ENCODE measurements at regions not wholly inside any gene's neighbourhood (a gene's known extent, or its start where the extent isn't known, plus 50 kb on each side); places are given as distances from the start of the nearest gene placed in this dataset.
A peak's percentile ranks its signal among the peaks of the same experiment; 100 is the strongest.

DNA sequence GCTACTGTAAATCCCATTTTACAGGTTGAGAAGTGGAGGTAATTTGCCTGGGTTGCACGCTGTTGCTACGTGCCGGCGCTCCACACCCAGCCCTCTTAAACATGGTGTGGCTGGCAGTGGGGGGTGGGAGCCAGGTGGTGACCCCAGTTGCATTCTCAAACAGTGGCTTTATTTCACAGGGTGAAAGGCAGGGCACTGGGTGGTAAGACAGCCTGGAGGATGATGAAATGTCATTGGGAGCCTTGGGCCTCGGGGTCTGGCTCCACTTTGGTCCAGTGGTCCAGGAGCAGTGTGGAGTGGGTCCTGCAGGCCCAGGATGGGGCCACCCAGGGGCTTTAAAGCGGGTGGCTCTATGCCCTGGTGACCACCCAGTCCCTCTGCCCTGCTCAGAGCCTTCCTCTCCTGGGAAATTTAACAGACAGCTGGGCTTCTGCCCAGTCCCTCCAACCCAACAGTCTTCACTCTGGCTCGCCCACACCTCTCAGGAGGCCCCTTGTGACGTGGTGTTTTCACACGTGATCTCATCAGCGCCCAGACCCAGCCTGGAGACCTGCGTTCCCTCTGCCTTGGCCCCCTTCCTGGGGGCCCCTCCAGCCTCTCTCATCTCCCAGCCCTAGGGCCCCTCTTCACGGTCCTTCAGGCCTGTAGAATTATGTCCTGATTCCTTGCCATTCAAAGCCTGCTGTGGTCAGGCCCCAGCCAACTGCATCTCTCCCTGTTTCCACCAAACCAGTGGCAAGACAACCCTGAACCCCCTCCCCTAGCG, 92.5 kb downstream of the INHBB start:
- no peak for DNase-seq (ENCODE audit: extremely low read depth in 1 of 11, low read depth in 9 of 11, low spot score in 4 of 11)

DNA sequence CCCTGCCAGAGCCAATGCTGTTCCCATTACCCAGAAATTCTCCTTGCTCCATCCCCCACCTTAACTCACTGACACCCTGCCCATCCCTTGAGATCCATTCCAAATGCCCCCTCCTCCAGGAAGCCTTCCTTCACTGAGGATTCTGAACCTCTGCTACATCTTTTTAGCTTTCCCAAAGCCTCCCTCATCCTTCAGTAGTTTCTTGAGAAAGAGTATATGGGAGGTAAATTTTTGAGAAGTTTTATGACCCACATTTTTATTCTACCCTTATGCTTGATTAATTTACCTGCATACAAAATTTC, 93.1 kb downstream of the INHBB start:
- DNase-seq (ENCODE audit: extremely low read depth in 1 of 11, low read depth in 9 of 11, low spot score in 4 of 11) = no peak

DNA sequence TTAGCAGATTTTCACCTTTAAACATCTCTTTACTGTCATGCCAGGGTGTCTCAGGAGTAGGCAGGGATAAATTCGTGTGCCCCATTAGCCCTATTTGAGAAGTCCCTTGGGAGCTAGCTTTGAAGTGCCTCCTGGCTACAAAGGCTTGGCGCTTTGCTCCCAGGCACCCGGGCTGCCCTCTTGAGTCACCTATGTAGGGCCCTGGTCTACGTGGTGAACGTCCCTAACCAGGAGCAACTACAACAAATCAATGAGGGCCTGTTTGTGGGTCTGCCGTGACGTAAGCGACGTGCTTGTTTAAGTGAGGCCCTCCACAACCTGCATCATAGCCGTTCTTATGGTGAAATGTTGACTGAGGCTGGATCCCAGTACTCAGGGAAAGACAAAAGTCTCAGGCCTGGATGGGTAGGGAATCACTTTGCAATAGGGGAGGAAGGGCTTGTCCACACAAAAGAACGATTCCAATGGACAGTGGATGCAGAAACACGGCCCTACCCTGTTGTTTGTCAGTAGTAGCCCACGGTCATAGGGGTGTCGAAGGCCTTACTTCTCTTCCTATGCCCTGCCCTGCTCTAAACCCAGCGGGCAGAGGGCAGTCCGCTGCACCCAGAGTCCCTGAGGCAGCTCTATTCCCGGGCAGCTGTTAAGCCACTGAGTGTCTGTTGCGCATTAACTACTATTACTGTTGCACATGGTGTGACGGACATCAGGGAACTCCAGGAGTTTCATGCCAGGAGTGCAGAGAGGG, 93.9 kb downstream of the INHBB start:
- DNase-seq (ENCODE audit: extremely low read depth in 1 of 11, low read depth in 9 of 11, low spot score in 4 of 11) = no peak

DNA sequence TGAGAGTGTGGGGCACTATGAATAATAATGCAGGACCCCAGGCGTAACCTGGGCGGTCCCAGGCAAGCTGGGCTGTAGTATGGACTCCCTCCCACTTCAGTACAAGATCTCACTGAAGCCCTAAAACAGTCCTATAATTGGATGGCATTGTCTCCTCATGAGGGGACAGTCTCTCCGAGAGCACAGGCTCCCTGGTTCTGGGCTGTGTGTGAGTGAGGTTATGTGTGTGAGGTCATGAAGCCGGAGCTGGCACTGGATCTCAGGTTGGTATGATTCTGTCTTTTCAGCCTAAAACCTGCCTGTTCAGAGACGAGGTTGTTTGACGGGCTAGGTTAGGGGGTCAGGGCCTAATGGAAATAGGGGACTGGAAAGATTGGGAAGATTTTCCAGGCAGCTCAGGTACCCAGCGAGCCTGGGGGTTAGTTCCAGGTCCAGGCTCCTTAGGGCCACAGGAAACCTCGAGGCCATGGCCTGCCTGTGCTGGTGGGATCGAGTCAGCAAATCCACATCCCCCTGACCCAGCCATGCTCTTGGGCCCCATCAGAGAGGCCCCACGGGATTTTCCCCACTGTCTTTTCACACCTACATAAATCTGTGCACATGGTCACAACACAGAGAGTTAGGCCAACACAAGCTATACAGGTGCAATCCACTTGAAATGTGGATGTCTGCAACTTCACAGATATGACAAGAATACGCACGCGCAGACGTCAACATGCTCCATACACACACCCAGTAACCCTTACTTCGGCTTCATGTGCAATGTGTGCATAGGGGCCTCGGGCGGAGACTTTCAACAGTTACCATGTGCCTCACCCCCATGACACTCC, 94.8 kb downstream of the INHBB start:
- no peak for DNase-seq (ENCODE audit: extremely low read depth in 1 of 11, low read depth in 9 of 11, low spot score in 4 of 11)

DNA sequence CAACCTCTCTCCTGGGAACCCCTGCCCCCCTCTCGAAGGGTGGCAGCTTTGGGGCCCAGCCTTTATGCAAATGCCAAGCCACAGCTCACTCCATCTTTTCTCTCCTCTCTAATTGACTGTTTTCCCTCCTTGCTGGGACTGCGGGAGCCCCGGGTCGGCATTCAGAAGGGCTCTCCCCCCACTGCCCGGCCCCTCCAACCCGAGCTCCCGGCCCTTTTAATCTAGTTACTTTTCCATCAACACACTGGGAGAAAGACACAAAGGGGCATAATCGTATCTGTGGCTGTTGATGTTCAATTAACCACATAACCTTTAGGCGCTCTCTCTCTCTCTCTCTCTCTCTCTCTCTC, 95.4 kb downstream of the INHBB start:
- DNase-seq (ENCODE audit: extremely low read depth in 1 of 11, low read depth in 9 of 11, low spot score in 4 of 11) = no peak

DNA sequence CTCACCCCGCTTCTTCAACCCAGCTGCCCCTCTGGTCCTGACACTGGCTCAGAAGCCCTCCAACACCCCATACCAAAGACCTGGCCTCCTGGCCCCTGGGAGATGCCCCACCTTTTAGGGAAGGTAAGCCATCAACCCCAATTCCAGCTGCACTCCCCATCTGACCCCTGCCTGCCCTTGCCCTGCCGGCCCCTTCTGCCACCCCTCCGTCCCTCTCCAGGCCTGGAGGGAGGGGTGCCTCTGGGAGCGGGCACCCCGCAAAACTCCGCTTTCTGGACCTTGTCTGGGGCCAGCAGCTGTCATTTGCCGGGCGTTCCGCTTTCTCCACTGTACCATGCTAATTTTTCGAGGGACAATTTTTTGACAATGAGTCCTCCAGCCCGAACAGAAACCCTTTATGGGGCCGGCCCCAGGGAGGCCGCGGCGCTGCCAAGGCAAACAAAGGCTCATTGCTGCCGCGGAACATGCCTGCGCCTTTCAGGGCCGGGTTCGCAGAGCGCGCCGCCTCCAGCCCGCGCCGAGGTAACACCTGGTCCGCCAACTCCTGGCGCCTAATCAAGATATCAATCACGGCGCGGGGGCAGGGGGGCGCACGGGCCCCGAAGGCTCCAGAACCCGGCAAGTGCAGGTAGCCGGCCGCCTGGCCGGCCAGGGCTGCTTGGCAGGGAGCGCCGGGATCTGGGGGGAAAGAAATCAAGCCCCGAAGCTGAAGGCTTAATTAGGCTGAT, 96.0 kb downstream of the INHBB start:
- peak in 4 of 11 donors; percentile 20 to 50 (median 40) for DNase-seq (ENCODE audit: extremely low read depth in 1 of 11, low read depth in 9 of 11, low spot score in 4 of 11)

DNA sequence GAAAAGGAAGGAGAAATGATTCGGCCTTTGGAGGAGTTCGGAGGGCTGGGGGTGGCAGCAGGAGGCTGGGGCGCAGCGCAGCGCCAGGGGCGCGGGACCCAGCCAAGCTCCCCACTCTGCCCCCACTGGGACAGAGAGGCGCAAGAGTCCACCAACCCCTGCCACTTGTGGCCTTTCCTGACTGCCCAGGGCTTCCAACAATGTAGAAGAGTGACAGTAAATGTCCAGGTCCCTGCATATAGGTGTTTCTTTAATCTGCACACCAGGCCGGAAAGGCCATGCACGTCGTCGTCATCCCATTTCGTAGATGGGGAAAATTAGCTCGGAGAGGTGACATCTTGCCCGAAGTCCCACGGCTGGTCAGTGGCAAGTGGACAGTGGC, 96.6 kb downstream of the INHBB start:
- no peak for DNase-seq (ENCODE audit: extremely low read depth in 1 of 11, low read depth in 9 of 11, low spot score in 4 of 11)

DNA sequence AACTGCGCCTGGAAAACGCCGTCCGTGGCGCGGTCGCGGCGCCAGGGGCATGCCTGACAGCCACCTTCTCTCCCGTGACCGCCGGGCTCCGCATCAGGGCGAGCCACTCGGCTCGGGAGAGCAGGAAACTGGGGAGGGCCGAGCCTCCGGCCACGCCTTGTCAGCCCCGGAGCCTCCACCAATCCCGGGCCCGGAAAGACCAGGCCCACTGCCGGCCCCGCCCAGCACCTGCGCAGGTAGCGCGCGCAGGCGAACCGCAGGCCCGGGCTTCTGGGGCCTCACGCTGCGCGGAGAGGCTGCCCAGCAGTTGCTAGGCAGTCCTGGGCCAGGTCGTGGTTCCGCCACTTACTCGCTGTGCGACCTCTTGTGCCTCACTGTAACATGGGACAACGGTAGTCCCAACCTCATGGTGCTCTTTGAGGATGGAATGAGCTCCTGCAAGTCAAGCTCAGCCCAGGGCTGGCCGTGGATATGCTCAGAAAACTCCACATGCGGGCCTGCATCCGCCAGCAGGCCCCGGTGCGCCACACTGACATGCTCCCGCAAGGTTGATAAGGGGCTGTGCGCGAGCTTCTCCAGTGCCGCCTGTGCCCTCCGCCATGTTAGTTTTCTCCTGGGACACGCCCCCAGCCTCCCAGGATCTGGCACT, 97.1 kb downstream of the INHBB start:
- peak in 5 of 11 donors; percentile 31 to 59 (median 53) for DNase-seq (ENCODE audit: extremely low read depth in 1 of 11, low read depth in 9 of 11, low spot score in 4 of 11)

DNA sequence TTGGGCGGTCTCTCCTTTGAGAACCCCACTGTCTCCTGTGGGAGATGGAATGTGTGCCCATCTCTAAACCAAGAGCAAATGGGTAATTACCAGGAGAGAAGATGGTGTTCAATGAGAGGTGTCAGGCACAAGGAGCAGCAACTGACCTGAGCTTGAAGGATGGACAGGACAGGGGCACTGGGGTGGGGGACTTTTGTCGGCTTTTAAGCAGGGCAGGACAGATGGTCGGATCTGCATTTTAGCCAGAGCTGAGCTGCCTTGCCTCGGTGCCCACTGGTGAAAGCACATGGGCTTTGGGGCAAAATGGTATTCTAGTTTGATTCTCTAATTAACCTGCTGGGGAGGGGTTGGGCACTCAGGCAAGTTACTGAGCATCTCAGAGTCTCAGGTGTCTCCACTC, 98.0 kb downstream of the INHBB start:
- no peak for DNase-seq (ENCODE audit: extremely low read depth in 1 of 11, low read depth in 9 of 11, low spot score in 4 of 11)

DNA sequence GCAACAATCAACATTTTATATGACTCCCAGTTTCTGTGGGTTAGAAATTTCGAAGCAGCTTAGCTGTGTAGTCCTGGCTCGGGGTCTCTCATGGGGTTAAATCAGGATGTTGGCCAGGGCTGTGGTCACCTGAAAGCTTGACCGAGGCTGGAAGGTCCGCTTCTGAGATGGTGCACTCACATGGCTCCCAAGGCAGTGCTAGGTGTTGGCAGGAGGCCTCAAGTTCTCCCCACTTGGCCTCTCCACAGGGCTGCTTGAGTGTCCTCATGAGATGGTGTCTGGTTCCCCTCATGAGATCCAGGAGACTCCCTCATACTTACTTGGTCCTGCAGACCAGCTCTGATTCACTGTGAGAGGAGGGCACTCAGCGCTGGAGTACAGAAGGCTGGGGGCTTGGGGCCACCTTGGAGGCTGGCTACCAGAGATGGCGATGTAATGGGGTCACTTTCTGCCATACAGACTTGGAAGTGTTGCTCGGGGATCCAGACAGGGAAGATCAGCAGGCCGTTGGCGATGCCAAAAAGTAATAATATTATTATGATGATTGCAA, 98.8 kb downstream of the INHBB start:
- DNase-seq (ENCODE audit: extremely low read depth in 1 of 11, low read depth in 9 of 11, low spot score in 4 of 11) = no peak

DNA sequence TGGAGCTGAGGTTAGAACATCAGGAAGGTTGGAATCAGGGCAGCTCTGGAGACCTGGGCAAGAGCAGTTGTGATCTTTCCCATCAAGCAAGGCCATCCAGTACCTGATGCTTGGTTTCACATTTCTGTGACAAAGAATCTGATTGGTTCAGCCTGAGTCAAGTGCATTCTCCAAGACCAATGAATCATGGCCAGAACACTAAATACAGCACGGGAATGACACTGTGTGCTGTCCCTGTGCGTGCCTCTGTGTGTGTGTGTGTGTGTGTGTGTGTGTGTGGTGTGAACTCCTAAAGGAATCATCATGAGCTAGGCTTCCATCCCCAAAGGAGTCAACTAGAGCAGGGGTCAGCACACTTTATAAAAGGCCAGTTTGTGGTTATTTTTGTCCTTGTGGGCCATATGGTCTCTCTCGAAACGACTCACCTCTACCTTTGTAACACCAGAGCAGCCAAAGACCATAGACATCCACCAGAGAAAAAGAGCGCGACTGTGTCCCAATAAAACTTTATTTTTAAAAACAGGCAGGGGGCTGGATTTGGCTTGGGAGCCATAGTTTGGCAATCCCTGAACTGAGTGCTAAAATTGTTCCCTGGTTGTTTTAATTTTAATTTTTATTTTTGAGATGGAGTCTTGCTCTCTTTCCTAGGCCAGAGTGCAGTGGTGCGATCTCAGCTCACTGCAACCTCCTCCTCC, 99.7 kb downstream of the INHBB start:
- peak in 6 of 11 donors; percentile 26 to 62 (median 38) for DNase-seq (ENCODE audit: extremely low read depth in 1 of 11, low read depth in 9 of 11, low spot score in 4 of 11)

DNA sequence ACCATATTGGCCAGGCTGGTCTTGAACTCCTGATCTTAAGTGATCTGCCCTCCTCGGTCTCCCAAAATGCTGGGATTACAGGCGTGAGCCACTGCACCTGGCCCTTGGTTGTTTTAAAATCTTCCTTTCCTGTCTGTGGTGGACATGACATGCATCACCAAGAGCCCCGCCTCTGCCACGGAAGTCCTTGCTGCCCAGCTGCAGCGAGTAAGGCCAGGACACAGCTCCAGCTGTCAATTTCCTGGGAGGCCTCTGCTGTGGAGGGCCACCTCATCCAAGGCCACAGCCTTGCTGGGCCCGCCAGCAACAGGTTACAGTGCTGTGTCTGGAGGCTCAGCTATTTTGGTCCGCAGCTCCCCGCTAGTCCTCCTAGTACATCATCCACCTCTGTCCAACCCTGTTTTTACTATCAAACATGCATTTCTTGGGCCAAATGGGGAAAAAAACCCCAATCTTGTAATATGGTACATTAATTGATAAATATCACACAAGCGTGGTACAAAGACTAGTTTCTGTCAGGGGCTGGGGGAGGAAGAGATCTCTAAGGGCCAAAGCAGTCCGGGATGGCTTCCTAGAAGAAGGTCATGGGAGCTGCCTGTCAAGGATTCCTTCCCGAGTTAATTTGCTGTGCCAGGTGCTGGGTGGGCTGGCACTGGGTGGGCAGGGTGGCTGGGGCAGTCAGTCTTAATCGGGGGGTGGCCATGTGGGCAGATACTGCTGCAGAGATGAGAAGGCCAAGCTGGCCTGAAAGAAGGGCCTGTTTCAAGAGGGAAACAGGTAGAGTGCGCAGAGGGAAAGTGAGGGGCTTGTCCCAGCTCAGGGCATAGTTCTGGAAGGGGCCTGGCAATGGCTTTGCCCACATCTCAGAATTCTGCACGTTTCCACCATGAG, 100.5 kb downstream of the INHBB start:
- DNase-seq (ENCODE audit: extremely low read depth in 1 of 11, low read depth in 9 of 11, low spot score in 4 of 11) = no peak

DNA sequence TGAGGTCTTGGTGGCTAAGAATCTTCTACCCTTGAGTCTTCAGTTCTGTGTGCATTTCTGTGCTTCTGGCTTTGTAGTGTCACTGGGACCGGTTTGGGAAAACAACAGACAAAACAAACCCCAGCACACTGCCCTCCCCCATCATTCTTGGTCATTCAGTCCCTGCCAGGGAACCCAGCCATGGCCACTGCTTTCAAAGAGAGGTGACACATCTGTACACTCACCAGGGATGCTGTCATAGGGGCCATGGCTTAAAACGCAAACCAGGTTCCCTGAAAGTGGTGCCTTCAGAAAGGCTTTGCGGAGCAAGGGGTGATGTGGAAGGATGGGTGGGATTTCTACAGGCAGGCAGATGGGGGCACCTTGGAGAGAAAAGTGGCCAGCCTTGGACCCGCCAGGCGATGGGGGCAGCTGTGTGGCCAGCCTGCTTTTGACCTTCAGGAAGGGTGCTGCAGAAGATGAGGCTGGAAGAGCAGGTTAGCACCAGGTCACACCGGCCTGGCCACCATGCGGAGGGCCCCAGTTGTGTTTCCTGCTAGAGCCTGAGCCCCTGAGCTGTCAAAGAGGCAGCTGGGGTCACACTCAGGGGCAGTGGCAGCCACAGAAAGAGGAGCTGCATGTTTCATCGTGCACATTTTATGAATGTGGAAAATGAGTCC, 101.3 kb downstream of the INHBB start:
- no peak for DNase-seq (ENCODE audit: extremely low read depth in 1 of 11, low read depth in 9 of 11, low spot score in 4 of 11)

DNA sequence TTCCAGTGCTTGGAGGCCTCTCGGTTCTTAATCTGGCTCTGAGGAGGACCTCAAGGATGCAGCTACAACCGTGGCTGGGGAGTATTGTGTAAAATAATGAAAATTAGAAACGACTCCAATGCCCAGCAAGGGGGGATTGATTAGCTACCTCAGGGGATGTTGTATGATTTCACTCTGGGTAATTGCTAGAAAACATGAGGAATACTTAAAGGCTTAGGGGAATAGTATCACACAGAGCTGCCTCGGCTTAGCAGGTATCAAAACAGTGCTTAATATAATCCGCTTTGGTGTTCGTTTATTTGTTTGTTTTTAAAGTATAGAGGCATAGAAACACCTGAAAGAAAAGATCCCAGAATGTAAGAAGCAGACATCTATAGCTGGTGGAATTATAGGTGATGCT, 102.5 kb downstream of the INHBB start:
- DNase-seq (ENCODE audit: extremely low read depth in 1 of 11, low read depth in 9 of 11, low spot score in 4 of 11) = no peak

DNA sequence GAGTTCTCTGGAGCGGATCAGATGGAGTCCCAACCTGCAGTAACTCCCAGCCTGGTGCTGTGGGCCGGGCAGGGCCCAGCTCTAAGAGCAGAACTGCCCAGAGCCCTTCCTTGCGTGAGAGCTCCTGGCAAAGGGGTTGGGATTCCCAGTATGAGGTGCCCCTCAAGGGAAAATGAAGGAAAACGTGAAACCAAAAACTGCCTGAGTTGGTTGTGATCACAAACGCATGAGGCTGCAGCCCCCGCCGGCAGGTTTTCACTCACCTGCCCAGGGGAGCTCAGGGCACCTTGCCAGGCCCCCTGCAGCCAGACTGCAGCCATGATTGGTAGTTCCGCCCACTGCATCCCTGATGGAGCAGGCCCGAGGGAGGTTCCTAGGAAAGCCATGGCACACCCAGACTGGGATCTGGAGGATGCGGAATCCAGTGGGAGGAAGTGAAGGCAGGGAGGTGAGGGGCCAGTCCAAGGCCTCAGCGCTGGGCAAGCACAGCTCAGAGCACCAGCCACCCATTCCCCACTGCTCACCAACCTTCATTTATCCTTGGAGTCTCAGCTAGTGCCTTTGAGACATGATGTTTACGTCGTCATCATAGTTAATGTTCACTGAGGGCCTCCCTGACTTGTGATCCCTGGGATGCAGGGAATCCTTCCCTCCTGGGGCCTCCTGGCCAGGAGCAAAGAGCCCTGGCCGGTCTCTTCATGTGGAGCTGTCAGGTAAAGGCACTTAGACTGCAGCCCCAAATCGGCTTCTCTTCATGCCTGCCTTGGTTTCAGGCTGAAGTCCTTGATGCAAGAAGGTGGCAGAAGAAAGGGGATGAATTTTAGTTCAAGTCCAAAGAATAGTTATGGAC, 103.2 kb downstream of the INHBB start:
- no peak for DNase-seq (ENCODE audit: extremely low read depth in 1 of 11, low read depth in 9 of 11, low spot score in 4 of 11)
